ENCODE measurements at regions not wholly inside any gene's neighbourhood (a gene's known extent, or its start where the extent isn't known, plus 50 kb on each side); places are given as distances from the start of the nearest gene placed in this dataset. TPM values are rescaled to one million over a fixed set of nuclear protein-coding genes. Genes with fewer than 3 reads are reported as not detected.
"Not testable (repeated sequence)": the region's sequence is repeated elsewhere in the genome, so short reads cannot be mapped to it uniquely, and the experiment has no call there.

DNA sequence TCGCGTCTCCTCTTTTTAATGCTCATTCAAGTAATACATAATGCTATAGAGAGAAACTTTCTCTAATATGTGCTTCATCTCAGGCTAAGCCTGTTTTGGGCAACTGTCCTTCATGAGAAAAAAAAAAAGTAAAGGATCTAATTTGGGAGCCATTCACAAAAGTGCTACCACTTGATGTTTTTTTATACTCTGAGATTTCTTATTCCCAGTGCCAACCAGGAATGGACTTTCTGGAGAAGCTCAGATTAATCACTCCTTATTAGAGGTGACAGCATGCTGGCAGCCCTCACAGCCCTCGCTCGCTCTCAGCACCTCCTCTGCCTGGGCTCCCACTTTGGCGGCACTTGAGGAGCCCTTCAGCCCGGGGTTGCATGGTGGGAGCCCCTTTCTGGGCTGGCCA, 51.9 kb upstream of the CLEC6A start:
- H3K9ac ChIP-seq (replicated peaks; ENCODE audit: extremely low read depth, insufficient read depth, low read length); POLR2A ChIA-PET; BruUV-seq (replicated peaks); H3K36me3 ChIP-seq (ENCODE audit: control insufficient read depth in 2 of 2, extremely low read depth in 1 of 2, insufficient read depth in 2 of 2, low read length in 2 of 2); H3K79me2 ChIP-seq (ENCODE audit: control insufficient read depth, insufficient read depth, low read length); CTCF ChIA-PET; FAIRE-seq; DNase-seq (ENCODE audit: low read depth, low spot score); H3K27ac ChIP-seq (ENCODE audit: insufficient read depth, low read depth, low read length); H3K27me3 ChIP-seq (ENCODE audit: control insufficient read depth in 2 of 2, insufficient read depth in 2 of 2, low read length in 2 of 2); intact Hi-C loops (cut with micrococcal nuclease); H3K4me2 ChIP-seq (ENCODE audit: insufficient read depth, low read length); H2AFZ ChIP-seq (ENCODE audit: low read depth, low read length); dilution Hi-C loops (cut with MboI; ENCODE audit: extremely low pct_ligation_motif_present, low sequenced_read_pairs); H3K9me1 ChIP-seq (replicated peaks; ENCODE audit: control insufficient read depth, extremely low read depth, insufficient read depth, low read length); H4K20me1 ChIP-seq (replicated peaks; ENCODE audit: control insufficient read depth, extremely low read depth, insufficient read depth, low read length); H3K4me1 ChIP-seq (ENCODE audit: control insufficient read depth, extremely low read depth, insufficient read depth, low read length); H3K4me3 ChIP-seq (replicated peaks in 1 of 3; ENCODE audit: insufficient read depth in 1 of 3, low read depth in 1 of 3, low read length in 3 of 3); H3K9me3 ChIP-seq (replicated peaks; ENCODE audit: control insufficient read depth, insufficient read depth, low read length): not testable (repeated sequence)

DNA sequence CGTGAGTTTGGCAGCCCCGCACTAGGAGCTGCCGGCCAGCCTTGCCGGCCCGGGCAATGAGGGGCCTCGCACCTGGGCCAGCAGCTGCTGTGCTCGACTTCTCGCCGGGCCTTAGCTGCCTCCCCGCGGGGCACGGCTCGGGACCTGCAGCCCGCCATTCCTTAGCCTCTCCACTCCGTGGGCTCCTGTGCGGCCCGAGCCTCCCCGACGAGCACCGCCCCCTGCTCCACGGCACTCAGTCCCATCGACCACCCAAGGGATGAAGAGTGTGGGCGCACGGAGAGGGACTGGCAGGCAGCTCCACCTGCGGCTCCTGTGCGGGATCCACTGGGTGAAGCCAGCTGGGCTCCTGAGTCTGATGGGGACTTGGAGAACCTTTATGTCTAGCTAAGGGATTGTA, 51.4 kb upstream of the CLEC6A start:
- FAIRE-seq; BruUV-seq (replicated peaks); H3K4me1 ChIP-seq (ENCODE audit: control insufficient read depth, extremely low read depth, insufficient read depth, low read length); CTCF ChIA-PET; POLR2A ChIA-PET; H3K27ac ChIP-seq (ENCODE audit: insufficient read depth, low read depth, low read length); H2AFZ ChIP-seq (ENCODE audit: low read depth, low read length); DNase-seq (ENCODE audit: low read depth, low spot score); dilution Hi-C loops (cut with MboI; ENCODE audit: extremely low pct_ligation_motif_present, low sequenced_read_pairs); H3K9me1 ChIP-seq (replicated peaks; ENCODE audit: control insufficient read depth, extremely low read depth, insufficient read depth, low read length); H3K36me3 ChIP-seq (ENCODE audit: control insufficient read depth in 2 of 2, extremely low read depth in 1 of 2, insufficient read depth in 2 of 2, low read length in 2 of 2); H3K27me3 ChIP-seq (ENCODE audit: control insufficient read depth in 2 of 2, insufficient read depth in 2 of 2, low read length in 2 of 2); H3K4me3 ChIP-seq (replicated peaks in 1 of 3; ENCODE audit: insufficient read depth in 1 of 3, low read depth in 1 of 3, low read length in 3 of 3); intact Hi-C loops (cut with micrococcal nuclease); H3K79me2 ChIP-seq (ENCODE audit: control insufficient read depth, insufficient read depth, low read length); H3K9ac ChIP-seq (replicated peaks; ENCODE audit: extremely low read depth, insufficient read depth, low read length); H4K20me1 ChIP-seq (replicated peaks; ENCODE audit: control insufficient read depth, extremely low read depth, insufficient read depth, low read length); H3K4me2 ChIP-seq (ENCODE audit: insufficient read depth, low read length); H3K9me3 ChIP-seq (replicated peaks; ENCODE audit: control insufficient read depth, insufficient read depth, low read length): not testable (repeated sequence)

Small RNA genes lying in the stretch of these regions (small RNA-seq; reads per million reads assigned to genes)
- gene AC092745.3 (ENCODE audit: insufficient read depth, insufficient read length, low read depth, low replicate concordance) = not detected

Data from endothelial cell of umbilical vein (primary cell).